NCI-H2107 treated with DMSO at 0.1 percent for 48 hours (cell line): ENCODE measurements at regions not wholly inside any gene's neighbourhood (a gene's known extent, or its start where the extent isn't known, plus 50 kb on each side); places are given as distances from the start of the nearest gene placed in this dataset.
"Not testable (repeated sequence)": the region's sequence is repeated elsewhere in the genome, so short reads cannot be mapped to it uniquely, and the experiment has no call there.

Experiments
- DNase-seq: peaks from one replicate; lab custom pipeline; 2025; ENCODE audit not compliant: unreplicated experiment; lab: John Stamatoyannopoulos, UW

- DNase-seq, result no peak
These were observed 226.4 kb upstream of the ZNF217 start for GRCh38 chr20:53819973-53820451.

GRCh38 chr20:53818457-53819177 is 225.0 kb upstream of the ZNF217 start:
- DNase-seq, result no peak

GRCh38 chr20:53817513-53817912 is 223.9 kb upstream of the ZNF217 start:
- DNase-seq, result not testable (repeated sequence)

- DNase-seq, result no peak
These were observed 223.3 kb upstream of the ZNF217 start for GRCh38 chr20:53816872-53817398.

GRCh38 chr20:53815509-53815908 is 221.9 kb upstream of the ZNF217 start:
- DNase-seq, result no peak

- DNase-seq, result no peak
These were observed 220.4 kb upstream of the ZNF217 start for GRCh38 chr20:53814060-53814459.

GRCh38 chr20:53813636-53814035 is 220.0 kb upstream of the ZNF217 start:
- no peak for DNase-seq

GRCh38 chr20:53811577-53811976 is 217.9 kb upstream of the ZNF217 start:
- DNase-seq, result no peak

GRCh38 chr20:53810661-53811355 is 217.2 kb upstream of the ZNF217 start:
- no peak for DNase-seq

GRCh38 chr20:53809728-53810365 is 216.2 kb upstream of the ZNF217 start:
- DNase-seq, result no peak

- DNase-seq, result peak; percentile 13
These were observed 215.6 kb upstream of the ZNF217 start for GRCh38 chr20:53809217-53809616.

- no peak for DNase-seq
These were observed 215.1 kb upstream of the ZNF217 start for GRCh38 chr20:53808733-53809132.

- not testable (repeated sequence) for DNase-seq
These were observed 214.7 kb upstream of the ZNF217 start for GRCh38 chr20:53808302-53808701.

GRCh38 chr20:53806683-53807401 is 213.2 kb upstream of the ZNF217 start:
- DNase-seq, result no peak

- DNase-seq, result no peak
These were observed 212.3 kb upstream of the ZNF217 start for GRCh38 chr20:53805895-53806384.

- no peak for DNase-seq
These were observed 211.6 kb upstream of the ZNF217 start for GRCh38 chr20:53804920-53805894.

GRCh38 chr20:53804308-53804707 is 210.7 kb upstream of the ZNF217 start:
- not testable (repeated sequence) for DNase-seq

- no peak for DNase-seq
These were observed 210.0 kb upstream of the ZNF217 start for GRCh38 chr20:53803492-53804155.
